ENCODE measurements at regions not wholly inside any gene's neighbourhood (a gene's known extent, or its start where the extent isn't known, plus 50 kb on each side); places are given as distances from the start of the nearest gene placed in this dataset.

DNA sequence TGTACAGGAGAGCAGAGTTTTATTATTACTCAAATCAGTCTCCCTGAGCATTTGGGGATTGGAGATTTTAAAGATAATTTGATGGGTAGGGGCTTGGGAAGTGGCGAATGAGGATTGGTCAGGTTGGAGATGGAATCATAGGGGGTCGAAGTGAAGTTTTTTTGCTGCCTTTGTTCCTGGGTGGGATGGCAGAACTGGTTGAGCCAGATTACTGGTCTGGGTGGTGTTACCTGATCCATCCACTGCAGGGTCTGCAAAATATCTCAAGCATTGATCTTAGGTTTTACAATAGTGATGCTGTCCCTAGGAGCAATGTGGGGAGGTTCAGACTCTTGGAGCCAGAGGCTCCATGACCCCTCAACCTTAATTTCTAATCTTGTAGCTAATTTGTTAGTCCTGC lies 108.8 kb downstream of the BACH1 start:
- TF ChIP-seq, protein P1, sequence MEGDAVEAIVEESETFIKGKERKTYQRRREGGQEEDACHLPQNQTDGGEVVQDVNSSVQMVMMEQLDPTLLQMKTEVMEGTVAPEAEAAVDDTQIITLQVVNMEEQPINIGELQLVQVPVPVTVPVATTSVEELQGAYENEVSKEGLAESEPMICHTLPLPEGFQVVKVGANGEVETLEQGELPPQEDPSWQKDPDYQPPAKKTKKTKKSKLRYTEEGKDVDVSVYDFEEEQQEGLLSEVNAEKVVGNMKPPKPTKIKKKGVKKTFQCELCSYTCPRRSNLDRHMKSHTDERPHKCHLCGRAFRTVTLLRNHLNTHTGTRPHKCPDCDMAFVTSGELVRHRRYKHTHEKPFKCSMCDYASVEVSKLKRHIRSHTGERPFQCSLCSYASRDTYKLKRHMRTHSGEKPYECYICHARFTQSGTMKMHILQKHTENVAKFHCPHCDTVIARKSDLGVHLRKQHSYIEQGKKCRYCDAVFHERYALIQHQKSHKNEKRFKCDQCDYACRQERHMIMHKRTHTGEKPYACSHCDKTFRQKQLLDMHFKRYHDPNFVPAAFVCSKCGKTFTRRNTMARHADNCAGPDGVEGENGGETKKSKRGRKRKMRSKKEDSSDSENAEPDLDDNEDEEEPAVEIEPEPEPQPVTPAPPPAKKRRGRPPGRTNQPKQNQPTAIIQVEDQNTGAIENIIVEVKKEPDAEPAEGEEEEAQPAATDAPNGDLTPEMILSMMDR (conservative IDR thresholded peaks at IDR 0.05 in 1 of 2, IDR thresholded peaks at IDR 0.05 in 1 of 2; ENCODE audit: extremely low read depth in 1 of 2, insufficient read depth in 1 of 2, low read depth in 1 of 2, low read length in 2 of 2), result no peak
- TF ChIP-seq EZH2 (IDR thresholded peaks at IDR 0.05; ENCODE audit: borderline replicate concordance, low read length), result no peak

All from mammary epithelial cell (primary cell).